ENCODE measurements at regions not wholly inside any gene's neighbourhood (a gene's known extent, or its start where the extent isn't known, plus 50 kb on each side); places are given as distances from the start of the nearest gene placed in this dataset.

DNA sequence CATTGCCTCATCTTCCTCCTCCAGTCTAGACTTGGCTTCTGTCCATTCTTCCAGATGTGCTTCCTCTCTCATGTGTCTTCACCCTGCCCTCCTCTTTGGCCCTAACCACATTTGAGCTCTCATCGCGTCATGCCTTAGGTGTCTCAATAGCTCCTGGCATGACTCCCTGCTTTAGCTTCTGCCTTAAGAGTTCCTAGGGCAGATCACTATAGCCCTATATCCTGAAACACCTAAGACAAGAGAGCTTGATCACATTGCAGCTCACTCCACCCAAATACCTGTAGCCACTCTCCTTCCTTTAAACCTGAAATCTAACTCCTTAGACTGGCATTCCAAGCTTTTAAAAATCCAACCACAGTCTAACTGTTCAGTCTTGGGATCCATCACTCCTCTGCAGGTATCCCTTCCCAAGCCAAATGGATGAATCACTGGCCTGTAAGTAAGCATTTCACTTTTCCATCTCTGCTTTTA lies 69.0 kb upstream of the STXBP5 start (continued):
- no peak for TF ChIP-seq CSRNP1 (CRISPR knock-in tag; IDR thresholded peaks at IDR 0.05)

GRCh38 chr6:147136057-147136456 lies 68.2 kb upstream of the STXBP5 start:
- no peak overlapping the region for H3K27ac ChIP-seq (ENCODE audit: extremely low read length, insufficient read depth, low read length)
- H3K79me2 ChIP-seq (ENCODE audit: insufficient read depth, low read length): no peaks in the 10 kb centered on the region
- H3K27me3 ChIP-seq (ENCODE audit: control insufficient read depth in 1 of 2, insufficient read depth in 2 of 2, low read length in 2 of 2): no peaks in the 10 kb centered on the region
- no peak overlapping the region for H3K4me3 ChIP-seq (replicated peaks in 1 of 3; ENCODE audit: insufficient read depth in 1 of 3, low read depth in 2 of 3, low read length in 3 of 3)
- 0% methylated on average over 2 of the region's 2 CpGs for WGBS (ENCODE audit: low lambda C conversion rate)
- H4K20me1 ChIP-seq (ENCODE audit: insufficient read depth, low read length): no peaks in the 10 kb centered on the region
- no peak for TF ChIP-seq RFXANK (CRISPR knock-in tag; IDR thresholded peaks at IDR 0.05)
- no peak for TF ChIP-seq ZNF589 (CRISPR knock-in tag; conservative IDR thresholded peaks at IDR 0.05)
- TF ChIP-seq SPEN (CRISPR knock-in tag; IDR thresholded peaks at IDR 0.05; ENCODE audit: low read depth): no peak
- H3K4me2 ChIP-seq (ENCODE audit: low read depth, low read length): no peak overlapping the region
- no TSS peak for BruUV-seq (replicated peaks)
- intact Hi-C loops (cut with micrococcal nuclease; ENCODE audit: unreplicated experiment) (no loop called here), in situ Hi-C loops (cut with HindIII; ENCODE audit: extremely low pct_ligation_motif_present, low pct_unique_long_range_greater_than_20kb) (no loop called here)
- H2AFZ ChIP-seq (ENCODE audit: low read length): no peak overlapping the region
- H3K36me3 ChIP-seq (replicated peaks in 1 of 2; ENCODE audit: control insufficient read depth in 1 of 2, insufficient read depth in 2 of 2, low read length in 2 of 2): no peaks in the 10 kb centered on the region
- POLR2A ChIA-PET: no interaction called here
- DNase-seq (ENCODE audit: low spot score): no peak
- no peak for ATAC-seq
- no peak overlapping the region for H3K9ac ChIP-seq (ENCODE audit: insufficient read depth, low read depth, low read length)
- H3K4me1 ChIP-seq (ENCODE audit: insufficient read depth, low read length): no peaks in the 10 kb centered on the region
- no peaks in the 10 kb centered on the region for H3K9me3 ChIP-seq (ENCODE audit: low read length)
- no peak for FAIRE-seq
- CTCF ChIA-PET (ENCODE audit: low intra/inter-chr PET ratio, low total read pairs): no interaction called here

DNA sequence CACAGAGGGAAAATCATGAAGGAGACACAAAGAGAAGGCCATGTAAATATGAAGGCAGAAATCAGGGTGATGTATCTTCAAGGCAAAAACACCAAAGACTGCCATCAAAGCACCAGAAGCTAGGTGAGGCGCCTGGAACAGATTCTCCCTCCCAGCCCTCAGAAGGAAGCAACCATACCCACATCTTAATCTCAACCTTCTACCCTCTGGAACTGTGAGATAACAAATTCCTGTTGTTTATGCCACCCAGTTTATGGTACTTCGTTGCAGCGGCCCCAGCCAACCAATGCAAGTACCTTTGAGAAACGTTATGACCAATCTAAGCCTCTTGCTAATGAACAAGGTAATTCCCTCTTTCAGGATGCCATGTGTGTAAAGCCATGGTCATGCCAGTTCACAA lies 66.2 kb upstream of the STXBP5 start:
- no peaks in the 10 kb centered on the region for H3K4me1 ChIP-seq (ENCODE audit: insufficient read depth, low read length)
- WGBS (ENCODE audit: low lambda C conversion rate): 32% methylated on average over 4 of the region's 4 CpGs
- no peaks in the 10 kb centered on the region for H3K9me3 ChIP-seq (ENCODE audit: low read length)
- H3K79me2 ChIP-seq (ENCODE audit: insufficient read depth, low read length): no peaks in the 10 kb centered on the region
- no peaks in the 10 kb centered on the region for H3K36me3 ChIP-seq (replicated peaks in 1 of 2; ENCODE audit: control insufficient read depth in 1 of 2, insufficient read depth in 2 of 2, low read length in 2 of 2)
- FAIRE-seq (no peak), ATAC-seq (no peak), DNase-seq (ENCODE audit: low spot score) (no peak)
- in situ Hi-C loops (cut with HindIII; ENCODE audit: extremely low pct_ligation_motif_present, low pct_unique_long_range_greater_than_20kb) (no loop called here), intact Hi-C loops (cut with micrococcal nuclease; ENCODE audit: unreplicated experiment) (no loop called here)
- H3K4me3 ChIP-seq (replicated peaks in 1 of 3; ENCODE audit: insufficient read depth in 1 of 3, low read depth in 2 of 3, low read length in 3 of 3): no peak overlapping the region
- H3K4me2 ChIP-seq (ENCODE audit: low read depth, low read length): no peak overlapping the region
- no peak overlapping the region for H3K27ac ChIP-seq (ENCODE audit: extremely low read length, insufficient read depth, low read length)
- H3K9ac ChIP-seq (ENCODE audit: insufficient read depth, low read depth, low read length): no peak overlapping the region
- no TSS peak for BruUV-seq (replicated peaks)
- no peaks in the 10 kb centered on the region for H3K27me3 ChIP-seq (ENCODE audit: control insufficient read depth in 1 of 2, insufficient read depth in 2 of 2, low read length in 2 of 2)
- ChIA-PET CTCF (ENCODE audit: low intra/inter-chr PET ratio, low total read pairs) (no interaction called here), POLR2A (no interaction called here)
- H4K20me1 ChIP-seq (ENCODE audit: insufficient read depth, low read length): no peaks in the 10 kb centered on the region
- H2AFZ ChIP-seq (ENCODE audit: low read length): no peak overlapping the region
- TF ChIP-seq, protein P1, sequence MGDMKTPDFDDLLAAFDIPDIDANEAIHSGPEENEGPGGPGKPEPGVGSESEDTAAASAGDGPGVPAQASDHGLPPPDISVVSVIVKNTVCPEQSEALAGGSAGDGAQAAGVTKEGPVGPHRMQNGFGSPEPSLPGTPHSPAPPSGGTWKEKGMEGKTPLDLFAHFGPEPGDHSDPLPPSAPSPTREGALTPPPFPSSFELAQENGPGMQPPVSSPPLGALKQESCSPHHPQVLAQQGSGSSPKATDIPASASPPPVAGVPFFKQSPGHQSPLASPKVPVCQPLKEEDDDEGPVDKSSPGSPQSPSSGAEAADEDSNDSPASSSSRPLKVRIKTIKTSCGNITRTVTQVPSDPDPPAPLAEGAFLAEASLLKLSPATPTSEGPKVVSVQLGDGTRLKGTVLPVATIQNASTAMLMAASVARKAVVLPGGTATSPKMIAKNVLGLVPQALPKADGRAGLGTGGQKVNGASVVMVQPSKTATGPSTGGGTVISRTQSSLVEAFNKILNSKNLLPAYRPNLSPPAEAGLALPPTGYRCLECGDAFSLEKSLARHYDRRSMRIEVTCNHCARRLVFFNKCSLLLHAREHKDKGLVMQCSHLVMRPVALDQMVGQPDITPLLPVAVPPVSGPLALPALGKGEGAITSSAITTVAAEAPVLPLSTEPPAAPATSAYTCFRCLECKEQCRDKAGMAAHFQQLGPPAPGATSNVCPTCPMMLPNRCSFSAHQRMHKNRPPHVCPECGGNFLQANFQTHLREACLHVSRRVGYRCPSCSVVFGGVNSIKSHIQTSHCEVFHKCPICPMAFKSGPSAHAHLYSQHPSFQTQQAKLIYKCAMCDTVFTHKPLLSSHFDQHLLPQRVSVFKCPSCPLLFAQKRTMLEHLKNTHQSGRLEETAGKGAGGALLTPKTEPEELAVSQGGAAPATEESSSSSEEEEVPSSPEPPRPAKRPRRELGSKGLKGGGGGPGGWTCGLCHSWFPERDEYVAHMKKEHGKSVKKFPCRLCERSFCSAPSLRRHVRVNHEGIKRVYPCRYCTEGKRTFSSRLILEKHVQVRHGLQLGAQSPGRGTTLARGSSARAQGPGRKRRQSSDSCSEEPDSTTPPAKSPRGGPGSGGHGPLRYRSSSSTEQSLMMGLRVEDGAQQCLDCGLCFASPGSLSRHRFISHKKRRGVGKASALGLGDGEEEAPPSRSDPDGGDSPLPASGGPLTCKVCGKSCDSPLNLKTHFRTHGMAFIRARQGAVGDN (CRISPR knock-in tag; IDR thresholded peaks at IDR 0.05): no peak
- TF ChIP-seq ZNF326 (CRISPR knock-in tag; IDR thresholded peaks at IDR 0.05; ENCODE audit: borderline replicate concordance): no peak
- TF ChIP-seq ZNF367 (CRISPR knock-in tag; IDR thresholded peaks at IDR 0.05; ENCODE audit: borderline replicate concordance): no peak
- TF ChIP-seq ZBTB20 (CRISPR knock-in tag; IDR thresholded peaks at IDR 0.05; ENCODE audit: borderline replicate concordance, low read depth): no peak
- TF ChIP-seq ZNF704 (CRISPR knock-in tag; IDR thresholded peaks at IDR 0.05; ENCODE audit: borderline replicate concordance): no peak
- no peak for TF ChIP-seq ZFP82 (CRISPR knock-in tag; IDR thresholded peaks at IDR 0.05; ENCODE audit: borderline replicate concordance)
